GM21619 (cell line): ENCODE measurements at regions not wholly inside any gene's neighbourhood (a gene's known extent, or its start where the extent isn't known, plus 50 kb on each side); places are given as distances from the start of the nearest gene placed in this dataset.

Experiments used
- ATAC-seq: cut with Tn5 transposase; IDR thresholded peaks from one replicate; pipeline ENCODE4 v1.9.1; 2021; ENCODE audit not compliant: unreplicated experiment

- ATAC-seq: no peak
Measured at GRCh38 chr10:43809211-43809930, 160.7 kb upstream of the ZNF32 start.

GRCh38 chr10:43808136-43808535 is 159.5 kb upstream of the ZNF32 start:
- ATAC-seq: peak; percentile 74

GRCh38 chr10:43806831-43807640 is 158.4 kb upstream of the ZNF32 start:
- ATAC-seq: no peak

- ATAC-seq: no peak
Measured at GRCh38 chr10:43803791-43804190, 155.1 kb upstream of the ZNF32 start.

GRCh38 chr10:43802988-43803696 is 154.5 kb upstream of the ZNF32 start:
- no peak for ATAC-seq

GRCh38 chr10:43801626-43802025 is 152.9 kb upstream of the ZNF32 start:
- ATAC-seq: no peak

- no peak for ATAC-seq
Measured at GRCh38 chr10:43801140-43801539, 152.5 kb upstream of the ZNF32 start.

GRCh38 chr10:43796781-43797180 is 148.1 kb upstream of the ZNF32 start:
- no peak for ATAC-seq

GRCh38 chr10:43795639-43796038 is 147.0 kb upstream of the ZNF32 start:
- ATAC-seq: no peak

- ATAC-seq: no peak
Measured at GRCh38 chr10:43795093-43795492, 146.4 kb upstream of the ZNF32 start.

GRCh38 chr10:43794181-43794815 is 145.6 kb upstream of the ZNF32 start:
- ATAC-seq: no peak

GRCh38 chr10:43793704-43794103 is 145.0 kb upstream of the ZNF32 start:
- ATAC-seq: no peak

GRCh38 chr10:43790147-43790546 is 141.5 kb upstream of the ZNF32 start:
- ATAC-seq: no peak

GRCh38 chr10:43785252-43785651 is 136.6 kb upstream of the ZNF32 start:
- no peak for ATAC-seq

GRCh38 chr10:43782814-43783213 is 134.1 kb upstream of the ZNF32 start:
- no peak for ATAC-seq

- ATAC-seq: peak; percentile 48
Measured at GRCh38 chr10:43781480-43782361, 133.0 kb upstream of the ZNF32 start.

- no peak for ATAC-seq
Measured at GRCh38 chr10:43778571-43778970, 129.9 kb upstream of the ZNF32 start.

- no peak for ATAC-seq
Measured at GRCh38 chr10:43775384-43775783, 126.7 kb upstream of the ZNF32 start.

- no peak for ATAC-seq
Measured at GRCh38 chr10:43774234-43774769, 125.6 kb upstream of the ZNF32 start.

GRCh38 chr10:43773736-43774135 is 125.1 kb upstream of the ZNF32 start:
- no peak for ATAC-seq
